ENCODE measurements at regions not wholly inside any gene's neighbourhood (a gene's known extent, or its start where the extent isn't known, plus 50 kb on each side); places are given as distances from the start of the nearest gene placed in this dataset.

GRCh38 chrX:118219866-118220265, 103.3 kb upstream of the KLHL13 start:
- TF ChIP-seq ARID3A (IDR thresholded peaks at IDR 0.05; ENCODE audit: borderline replicate concordance, low read depth, low read length) (no peak), CTCFL (IDR thresholded peaks at IDR 0.05; ENCODE audit: borderline replicate concordance, insufficient read depth, low read depth, low read length, poor library complexity, severe bottlenecking) (no peak), SMAD3 (CRISPR knock-in tag; conservative IDR thresholded peaks at IDR 0.05) (no peak), ZNF274 (IDR thresholded peaks at IDR 0.05; ENCODE audit: borderline replicate concordance, low read depth, low read length) (no peak), HNRNPL (IDR thresholded peaks at IDR 0.05; ENCODE audit: low read depth, low read length) (no peak), JUN (IDR thresholded peaks at IDR 0.05; ENCODE audit: borderline replicate concordance, low read depth, low read length) (no peak), JUN (CRISPR knock-in tag; IDR thresholded peaks at IDR 0.05; ENCODE audit: borderline replicate concordance) (no peak), ESRRA (IDR thresholded peaks at IDR 0.05; ENCODE audit: borderline replicate concordance, low read depth) (no peak), CHD2 (IDR thresholded peaks at IDR 0.05; ENCODE audit: low read depth, low read length) (no peak), ZNF282 (CRISPR knock-in tag; IDR thresholded peaks at IDR 0.05) (no peak), CTCF (IDR thresholded peaks at IDR 0.05 in 2 of 3, conservative IDR thresholded peaks at IDR 0.05 in 1 of 3; ENCODE audit: insufficient read depth in 2 of 3, low read depth in 1 of 3, low read length in 3 of 3) (no peak), USF2 (CRISPR knock-in tag; IDR thresholded peaks at IDR 0.05) (no peak), MLLT1 (IDR thresholded peaks at IDR 0.05) (no peak)
